ENCODE measurements at regions not wholly inside any gene's neighbourhood (a gene's known extent, or its start where the extent isn't known, plus 50 kb on each side); places are given as distances from the start of the nearest gene placed in this dataset.
"Not testable (repeated sequence)": the region's sequence is repeated elsewhere in the genome, so short reads cannot be mapped to it uniquely, and the experiment has no call there.

DNA sequence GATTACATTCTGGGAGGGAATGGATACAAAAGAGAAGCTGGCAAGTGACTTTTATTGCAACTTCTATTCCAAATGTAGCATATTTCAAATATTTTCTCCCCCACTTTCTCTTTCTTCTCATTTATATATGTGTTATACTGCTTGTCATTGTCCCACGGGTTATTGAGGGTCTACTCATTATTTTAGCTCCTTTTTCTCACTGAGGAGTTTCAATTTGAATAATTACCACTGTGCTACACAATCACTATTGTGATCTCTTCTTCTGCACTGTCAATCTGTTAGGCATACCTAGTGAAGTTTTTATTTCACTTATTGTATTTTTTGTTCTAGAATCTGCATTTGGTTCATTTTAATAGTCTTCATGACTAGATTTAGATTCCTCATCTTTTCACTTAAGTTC is 339.7 kb downstream of the PTPRC start:
- DNase-seq, result no peak

- DNase-seq, result no peak
Observed at GRCh38 chr1:198986036-198986435, 347.2 kb downstream of the PTPRC start.

DNA sequence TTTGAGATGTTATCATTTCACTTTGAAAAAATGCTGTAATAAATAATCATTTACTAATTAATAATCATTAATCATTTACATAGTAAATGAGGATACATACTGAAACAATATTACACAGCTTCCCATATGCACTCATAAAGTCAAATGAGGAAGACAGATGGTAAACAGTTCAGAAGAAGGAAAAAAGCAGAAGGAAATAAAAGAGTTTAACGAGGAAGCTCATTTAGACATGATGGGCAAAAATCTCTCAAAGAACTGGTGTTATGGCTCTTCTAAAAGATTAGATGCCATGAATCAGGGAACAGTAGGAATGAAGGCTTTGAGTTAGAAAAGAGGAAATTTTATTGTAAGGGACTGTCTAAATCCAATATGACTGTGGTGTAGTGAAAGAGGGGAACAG is 347.6 kb downstream of the PTPRC start:
- no peak for DNase-seq

GRCh38 chr1:199002661-199003060 is 363.8 kb downstream of the PTPRC start:
- no peak for DNase-seq

DNA sequence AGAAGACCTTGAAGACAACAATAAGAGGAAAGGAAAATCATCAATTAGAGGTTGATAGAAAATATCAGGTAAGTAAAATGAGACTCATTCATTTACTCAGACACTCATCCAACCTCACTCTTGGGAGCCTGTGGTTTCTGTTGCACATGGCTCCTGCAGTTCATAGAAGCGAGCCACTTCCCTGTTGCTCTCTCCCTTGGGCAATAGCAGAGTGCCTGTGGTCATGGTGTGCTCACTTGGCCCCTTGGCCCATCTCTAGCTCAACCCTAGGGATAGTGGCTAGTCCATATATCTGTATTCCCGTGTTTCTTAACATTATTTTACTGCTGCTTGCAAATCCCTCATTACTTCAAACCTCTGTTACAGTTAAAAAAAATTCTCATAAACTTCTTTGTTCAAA is 368.6 kb downstream of the PTPRC start:
- no peak for DNase-seq

- DNase-seq, result no peak
Observed at GRCh38 chr1:199009447-199009846, 370.6 kb downstream of the PTPRC start.

DNA sequence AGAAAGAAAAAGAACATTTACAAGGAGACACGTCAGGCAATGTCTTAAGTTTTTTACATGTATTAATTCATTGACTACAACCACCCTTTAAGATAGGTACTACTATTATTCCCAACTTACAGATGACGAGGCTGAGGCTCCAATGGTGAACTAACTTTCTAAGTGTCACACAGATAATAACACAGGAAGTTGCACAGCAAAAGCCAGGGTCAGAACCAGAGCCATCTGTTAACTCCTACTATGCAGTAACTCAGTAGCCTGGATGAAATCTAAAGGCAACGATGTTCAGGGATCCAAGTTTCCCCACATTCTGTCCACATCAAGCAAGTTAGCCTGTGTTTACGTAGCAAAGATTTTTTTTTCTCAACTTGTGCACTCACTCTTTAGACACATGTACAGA is 371.7 kb downstream of the PTPRC start:
- DNase-seq, result no peak

- DNase-seq, result no peak
Observed at GRCh38 chr1:199010933-199011332, 372.1 kb downstream of the PTPRC start.

DNA sequence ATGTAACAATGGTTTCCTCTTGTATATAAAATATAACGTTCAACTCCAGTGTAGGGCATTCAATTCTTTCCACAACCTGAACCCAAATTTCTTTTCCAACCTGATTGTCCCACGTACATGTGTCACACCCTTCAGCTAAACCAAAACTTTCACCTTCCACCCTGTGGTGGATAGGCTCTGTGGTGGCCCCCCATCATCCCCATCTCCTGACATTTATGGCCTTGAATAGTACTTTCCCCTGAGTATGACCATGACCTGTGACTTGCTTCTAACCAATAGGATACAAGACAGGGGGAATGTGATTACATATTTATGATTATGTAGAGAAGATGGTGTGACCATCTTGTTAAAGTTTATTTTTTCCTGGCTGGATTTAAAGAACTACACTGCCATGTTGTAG is 377.0 kb downstream of the PTPRC start:
- no peak for DNase-seq

DNA sequence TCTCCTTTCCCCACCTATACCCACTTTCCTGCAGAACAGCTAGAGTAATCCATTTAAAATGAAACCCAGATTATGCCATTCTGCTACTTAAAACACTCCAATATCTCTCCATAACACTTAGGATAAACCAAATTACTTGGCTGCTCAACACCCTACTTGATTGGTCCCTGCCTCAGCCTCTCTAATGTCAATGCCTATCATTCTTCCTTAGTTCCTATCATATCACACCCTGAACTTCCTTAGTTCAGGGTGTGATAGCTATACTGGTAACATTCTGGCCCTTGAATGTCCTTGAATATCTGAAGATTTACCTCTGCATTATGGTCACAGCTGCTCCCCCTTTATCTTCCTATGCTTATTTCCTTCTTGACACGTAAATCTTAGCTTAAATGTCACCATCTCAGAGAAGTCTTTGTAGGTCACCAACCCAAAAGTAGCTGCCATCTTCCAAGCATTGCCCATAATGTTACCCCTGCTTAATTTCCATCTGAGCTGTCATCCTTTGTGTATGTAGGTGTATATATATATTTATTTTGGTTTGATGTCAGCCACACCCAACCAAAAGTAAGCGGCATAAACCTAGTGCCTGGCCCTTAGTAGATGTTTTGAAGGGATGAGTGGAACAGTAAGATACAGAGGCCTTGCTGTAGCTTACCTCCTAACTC is 379.8 kb downstream of the PTPRC start:
- no peak for DNase-seq

- DNase-seq, result no peak
Observed at GRCh38 chr1:199020051-199020450, 381.2 kb downstream of the PTPRC start.

- no peak for DNase-seq
Observed at GRCh38 chr1:199020904-199021303, 382.1 kb downstream of the PTPRC start.

DNA sequence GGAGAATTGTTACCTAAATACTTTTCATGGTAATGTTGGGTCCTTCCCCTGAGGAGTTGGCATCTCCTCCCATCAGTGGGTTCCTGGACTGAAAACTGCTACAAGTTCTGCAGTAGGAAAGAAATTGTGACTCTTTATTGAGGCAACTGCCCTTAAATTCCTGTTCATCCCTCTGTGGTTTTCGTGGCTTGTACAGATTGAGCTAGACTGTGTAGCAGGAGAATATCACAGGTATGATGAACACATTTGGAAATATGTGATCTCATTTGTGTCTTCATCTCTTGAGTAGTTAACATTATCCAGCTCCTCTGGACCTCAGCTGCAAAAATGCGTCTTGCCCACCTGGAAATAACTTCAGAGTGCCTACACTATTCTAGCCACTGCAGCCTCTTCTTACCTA is 390.6 kb downstream of the PTPRC start:
- DNase-seq, result no peak

GRCh38 chr1:199029855-199030254 is 391.0 kb downstream of the PTPRC start:
- no peak for DNase-seq

DNA sequence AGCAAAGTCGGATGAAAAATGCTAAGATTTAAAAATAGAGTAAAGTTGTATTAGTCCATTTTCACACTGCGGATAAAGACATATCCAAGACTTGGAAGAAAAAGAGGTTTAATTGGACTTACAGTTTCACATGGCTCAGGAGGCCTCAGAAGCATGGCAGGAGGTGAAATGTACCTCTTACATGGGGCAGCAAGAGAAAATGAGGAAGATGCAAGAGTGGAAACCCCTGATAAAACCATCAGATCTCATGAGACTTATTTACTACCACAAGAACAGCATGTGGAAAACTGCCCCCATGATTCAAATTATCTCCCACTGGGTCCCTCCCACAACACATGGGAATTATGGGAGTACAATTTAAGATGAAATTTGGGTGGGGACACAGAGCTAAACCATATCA is 391.7 kb downstream of the PTPRC start:
- not testable (repeated sequence) for DNase-seq

GRCh38 chr1:199031170-199031569 is 392.3 kb downstream of the PTPRC start:
- not testable (repeated sequence) for DNase-seq

DNA sequence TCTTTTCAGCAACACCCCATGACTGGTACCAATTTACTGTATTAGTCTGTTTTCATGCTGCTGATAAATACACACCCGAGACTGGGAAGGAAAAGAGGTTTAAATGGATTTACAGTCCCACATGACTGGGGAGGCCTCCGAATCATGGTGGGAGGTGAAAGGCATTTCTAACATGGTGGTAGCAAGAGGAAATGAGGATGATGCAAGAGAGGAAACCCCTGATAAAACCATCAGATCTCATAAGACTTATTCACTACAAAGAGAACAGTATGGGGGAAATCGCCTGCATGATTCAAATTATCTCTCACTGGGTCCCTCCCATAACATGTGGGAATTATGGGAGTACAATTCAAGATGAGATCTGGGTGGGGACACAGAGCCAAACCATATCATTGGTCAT is 393.6 kb downstream of the PTPRC start:
- not testable (repeated sequence) for DNase-seq

- DNase-seq, result no peak
Observed at GRCh38 chr1:199033661-199034060, 394.8 kb downstream of the PTPRC start.

GRCh38 chr1:199038156-199038555 is 399.3 kb downstream of the PTPRC start:
- DNase-seq, result no peak

DNA sequence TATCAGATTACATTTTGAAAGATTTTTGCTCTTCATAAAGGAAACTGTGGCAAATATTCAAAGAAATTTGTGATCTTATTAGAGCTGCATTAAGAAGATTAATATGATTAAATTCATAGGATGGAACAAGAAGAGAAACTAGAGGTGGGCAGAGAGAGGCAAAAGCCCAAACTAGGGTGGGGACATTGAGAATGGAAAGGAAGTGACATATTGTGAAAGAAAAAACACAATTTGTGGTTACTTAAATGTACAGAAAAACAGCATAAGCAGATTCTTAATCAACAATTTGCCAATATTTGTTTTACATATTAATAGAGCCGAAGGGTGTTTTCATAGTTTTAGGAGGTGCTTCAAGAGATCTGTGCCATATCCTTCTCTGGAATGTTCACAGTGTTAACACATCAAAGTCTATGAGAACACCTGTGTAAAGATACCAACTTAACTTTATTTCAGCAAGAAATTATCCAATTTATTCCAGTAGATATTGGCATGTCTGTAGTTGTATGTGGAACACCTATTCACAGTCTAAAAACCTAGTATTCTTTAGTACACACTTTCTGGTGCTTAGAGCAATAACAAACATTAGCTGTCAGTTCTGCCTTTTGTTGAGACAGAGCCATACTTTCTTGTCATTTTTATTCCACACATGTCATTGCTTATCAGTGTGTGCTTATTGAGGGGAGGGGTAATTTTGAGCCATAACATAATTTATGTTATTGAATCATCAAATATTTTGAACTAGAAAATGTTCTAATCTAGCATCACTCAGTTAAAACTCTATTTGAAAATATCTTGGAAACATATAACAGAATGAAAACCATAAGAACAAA is 401.5 kb downstream of the PTPRC start:
- DNase-seq, result no peak

DNA sequence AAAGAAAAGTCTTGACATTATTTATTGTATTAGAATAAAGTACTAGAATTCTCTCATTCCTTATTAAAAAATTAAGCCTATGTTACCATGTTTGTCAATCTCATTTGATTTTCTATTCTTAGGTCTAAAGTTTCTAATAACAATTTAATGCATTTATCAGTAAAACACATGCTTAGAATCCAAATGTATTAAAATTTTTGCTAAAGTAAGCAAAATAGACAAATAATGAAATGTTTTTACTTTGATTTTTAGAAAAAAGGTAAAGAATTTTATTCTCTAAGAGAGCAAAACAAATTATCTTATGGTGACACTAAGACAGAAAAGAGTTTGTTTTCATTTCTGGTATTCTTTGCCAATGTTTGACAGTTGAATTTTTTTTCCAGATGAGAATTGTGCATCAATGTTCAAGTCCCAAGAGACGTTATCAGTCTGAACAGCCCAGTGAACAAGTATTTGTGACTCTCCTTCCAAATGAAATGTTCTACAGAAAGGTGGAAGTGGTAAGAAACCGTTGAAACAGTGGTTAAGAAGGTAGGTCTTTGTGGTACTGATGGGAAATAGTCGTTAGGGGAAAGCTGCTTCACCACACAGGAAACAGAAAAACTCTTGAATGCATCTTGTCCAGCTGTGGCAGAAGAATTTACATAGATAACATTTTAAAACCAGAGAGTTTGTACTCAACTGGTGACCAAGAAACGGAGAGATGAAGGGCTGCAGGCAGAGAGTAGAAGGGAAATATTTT is 402.5 kb downstream of the PTPRC start:
- no peak for DNase-seq

DNA sequence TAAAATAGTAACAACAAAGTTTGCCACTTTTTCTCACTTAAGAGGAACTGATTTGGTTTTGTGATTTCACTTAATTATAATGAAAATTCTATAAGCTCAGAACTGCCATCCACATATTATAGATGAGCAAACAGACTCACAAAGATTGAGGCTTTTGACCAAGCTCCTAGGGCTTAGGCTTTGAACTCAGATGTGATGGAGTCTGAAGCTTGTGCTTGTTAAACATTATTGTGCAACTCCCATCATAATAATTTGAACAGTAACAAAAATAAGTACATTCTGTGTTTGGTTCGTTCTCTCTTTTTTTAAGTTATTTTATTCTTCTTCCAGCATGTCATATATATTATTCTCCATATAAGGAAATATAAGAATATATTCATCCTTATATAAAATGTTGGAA is 403.4 kb downstream of the PTPRC start:
- no peak for DNase-seq

- no peak for DNase-seq
Observed at GRCh38 chr1:199044191-199044590, 405.4 kb downstream of the PTPRC start.

DNA sequence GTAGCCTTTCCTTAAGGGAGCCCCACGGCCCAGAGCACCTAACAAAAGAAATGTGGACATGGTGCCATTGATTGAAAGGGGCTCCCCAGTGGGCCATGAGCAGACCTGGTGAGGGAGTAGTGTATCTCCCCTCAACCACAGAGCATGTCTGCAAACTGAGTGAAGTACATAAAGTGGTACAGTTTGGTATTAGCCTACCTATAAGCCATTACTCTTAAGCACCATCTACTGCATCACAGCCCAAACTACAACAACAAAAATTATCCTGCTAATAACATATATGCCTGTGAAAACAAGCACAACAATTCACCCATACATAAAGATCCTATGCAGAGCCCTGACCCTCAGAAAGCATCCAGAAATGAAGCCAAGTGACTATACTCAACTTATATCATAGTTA is 407.8 kb downstream of the PTPRC start:
- no peak for DNase-seq

Data from C1 segment of cervical spinal cord (tissue), 14 donors.